Psoas muscle (tissue), 7 donors: ENCODE measurements at regions not wholly inside any gene's neighbourhood (a gene's known extent, or its start where the extent isn't known, plus 50 kb on each side); places are given as distances from the start of the nearest gene placed in this dataset.
A peak's percentile ranks its signal among the peaks of the same experiment; 100 is the strongest.

ENCODE experiments used
- ATAC-seq, 4 donors: fragments of 200-7000 bp; cut with Tn5 transposase; one replicate each; pipeline ENCODE4 v1.9.1; 2020; ENCODE audit warnings: moderate library complexity in 3 of 4, mild to moderate bottlenecking in 2 of 4
- DNase-seq, 2 donors: peaks; one replicate each; pipeline ENCODE4 v3.0.0-alpha.2; 2020
- H3K27ac ChIP-seq: fragments of 200-600 bp; one replicate; pipeline ENCODE4 v1.8.0; 2022
- H3K27me3 ChIP-seq, 3 donors: fragments of 200-600 bp in 1 of 3; one replicate each; pipeline versions ENCODE4 v1.6.1 to v1.8.0; 2013 to 2022; ENCODE audit warnings: low read length in 2 of 3, mild to moderate bottlenecking in 2 of 3, moderate library complexity in 1 of 3; ENCODE audit not compliant: insufficient read depth in 3 of 3
- H3K36me3 ChIP-seq, 2 donors: fragments of 200-600 bp in 1 of 2; one replicate each; pipeline versions ENCODE4 v1.6.1 to v1.8.0; 2013 to 2022; ENCODE audit warnings: low read depth in 1 of 2, mild to moderate bottlenecking in 1 of 2, moderate library complexity in 1 of 2; ENCODE audit not compliant: insufficient read depth in 1 of 2
- H3K4me1 ChIP-seq: fragments of 200-600 bp; one replicate; pipeline ENCODE4 v1.8.0; 2022
- H3K4me3 ChIP-seq: fragments of 200-600 bp; one replicate; pipeline ENCODE4 v1.8.0; 2022; ENCODE audit warnings: mild to moderate bottlenecking
- H3K9me3 ChIP-seq: fragments of 200-600 bp; one replicate; pipeline ENCODE4 v1.8.0; 2022
- CTCF ChIP-seq: fragments of 200-600 bp; IDR thresholded peaks from one replicate; pipeline ENCODE4 v1.8.0; 2022; ENCODE audit warnings: antibody characterized with exemption
- WGBS, 3 donors: extraction: QIAGEN DNeasy Blood & Tissue Kit; methylation state at CpG; one replicate each; pipeline versions ENCODE4 v1.1.6 to v1.1.7; 2013; 5-methylcytosine and 5-hydroxymethylcytosine counted together
- intact Hi-C, 2 donors: fragments of 100-400 bp; cut with DNase I; formaldehyde crosslinking; loops; one replicate each; pipeline versions ENCODE4 v1.11.0 to v1.14.2; 2022
- donor health status: healthy with polysubstance abuse.
- donor health status: DM: no; HTN: no; CAD: no; lungs with moderate emphysema.
- donor health status: Bipolar disorder and iron deficiency.
- donor health status: healthy.
- donor health status: DM: yes; HTN: yes; CAD: no.
- donor health status: DM: no; HTN: no; CAD: no.
- donor health status: DM: yes; HTN: yes; CAD: no.

- Histone ChIP-seq H3K9me3 (no peaks in the 10 kb centered on the region), H3K27me3 (no peaks in the 10 kb centered on the region), H3K4me1 (peaks cover 10% of the 10 kb centered on the region), H3K4me3 (no peak overlapping the region), H3K36me3 (no peaks in the 10 kb centered on the region), H3K27ac (no peak overlapping the region)
- 82 to 90% (median 87%) methylated on average over 3 of the region's 3 CpGs for WGBS, 3 donors
- DNase-seq, result no peak
- intact Hi-C loops, result no loop called here
- TF ChIP-seq CTCF, result no peak
- ATAC-seq, result no peak
Measured at GRCh38 chr15:70274255-70274880, 176.7 kb upstream of the TLE3 start.

- DNase-seq, result no peak
- Histone ChIP-seq H3K27ac (no peak overlapping the region), H3K9me3 (no peaks in the 10 kb centered on the region), H3K36me3 (no peaks in the 10 kb centered on the region), H3K4me3 (no peak overlapping the region), H3K4me1 (peaks cover 10% of the 10 kb centered on the region), H3K27me3 (no peaks in the 10 kb centered on the region)
- intact Hi-C loops, result no loop called here
- no peak for TF ChIP-seq CTCF
- ATAC-seq, result no peak
- 85 to 89% (median 86%) methylated on average over 3 of the region's 3 CpGs for WGBS, 3 donors
Measured at GRCh38 chr15:70273808-70274207, 176.1 kb upstream of the TLE3 start.

- Histone ChIP-seq H3K27me3 (no peaks in the 10 kb centered on the region), H3K4me3 (no peak overlapping the region), H3K4me1 (peaks cover 10% of the 10 kb centered on the region), H3K9me3 (no peaks in the 10 kb centered on the region), H3K27ac (no peak overlapping the region), H3K36me3 (no peaks in the 10 kb centered on the region)
- intact Hi-C loops, result no loop called here
- ATAC-seq (no peak), DNase-seq (no peak)
- no peak for TF ChIP-seq CTCF
- 94 to 97% (median 97%) methylated on average over 10 of the region's 10 CpGs for WGBS, 3 donors
Measured at GRCh38 chr15:70272565-70273355, 175.0 kb upstream of the TLE3 start.

DNA sequence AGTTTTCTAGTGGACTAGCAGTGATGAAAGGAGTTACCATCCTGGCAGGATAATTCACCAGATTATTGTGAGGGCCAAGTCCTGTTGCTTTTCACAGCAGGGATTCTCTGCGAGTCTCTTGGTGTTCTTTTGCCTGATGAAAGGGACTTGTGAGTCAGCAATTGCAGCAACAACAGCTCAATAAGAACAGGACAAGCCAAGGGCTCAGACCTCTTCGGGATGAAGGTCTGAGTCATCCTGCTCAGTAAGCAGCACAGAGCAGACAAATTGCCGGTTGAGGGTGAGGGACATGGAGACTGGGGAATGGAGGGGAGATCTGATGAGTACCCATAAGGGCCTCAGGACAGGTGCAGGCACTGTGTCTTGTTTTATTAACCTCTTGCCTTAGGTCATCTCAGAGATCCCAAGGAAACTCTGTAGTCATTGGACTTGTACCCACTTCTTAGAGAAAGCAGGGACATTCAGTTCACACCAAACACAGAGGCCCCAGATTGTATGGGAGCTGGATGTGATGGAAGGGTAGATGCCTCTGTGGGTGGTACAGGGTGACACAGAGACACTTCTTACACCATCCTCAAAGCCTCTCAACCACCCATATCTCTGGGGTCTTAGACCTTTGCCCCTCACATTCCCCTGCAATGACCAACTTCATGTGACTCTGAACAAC lies 173.8 kb upstream of the TLE3 start:
- H3K27ac ChIP-seq, result peak overlapping the region; percentile 13
- WGBS, 3 donors, result 37 to 43% (median 40%) methylated on average over 3 of the region's 3 CpGs
- no peaks in the 10 kb centered on the region for H3K27me3 ChIP-seq
- no peaks in the 10 kb centered on the region for H3K9me3 ChIP-seq
- H3K4me3 ChIP-seq, result no peak overlapping the region
- intact Hi-C loops, result no loop called here
- no peaks in the 10 kb centered on the region for H3K36me3 ChIP-seq
- H3K4me1 ChIP-seq, result peaks cover 10% of the 10 kb centered on the region
- no peak for TF ChIP-seq CTCF
- peak in 1 of 2 donors; percentile 47 for DNase-seq
- ATAC-seq, result peak; percentile 73 to 91 (median 86)
